PC-3 (cell line): ENCODE measurements at regions not wholly inside any gene's neighbourhood (a gene's known extent, or its start where the extent isn't known, plus 50 kb on each side); places are given as distances from the start of the nearest gene placed in this dataset.

Source experiments
- ATAC-seq: fragments of 200-7000 bp; cut with Tn5 transposase; 2 replicates; pipeline ENCODE4 v1.9.1; 2020; ENCODE audit warnings: mild to moderate bottlenecking, moderate library complexity
- BruUV-seq: library from RNA; stranded (reverse); fragments of 400-500 nt; replicated peaks from 2 replicates; lab custom pipeline; 2021; lab: Mats Ljungman, UMichigan
- CTCF ChIA-PET: fragments of 300-600 bp; sonication (Branson Sonifier 250); formaldehyde crosslinking; loops from one replicate; lab custom pipeline; 2022; ENCODE audit warnings: antibody characterized with exemption; lab: Charles Lee
- POLR2A ChIA-PET: fragments of 300-600 bp; sonication (Branson Sonifier 250); formaldehyde crosslinking; loops from one replicate; lab custom pipeline; 2022; ENCODE audit warnings: antibody characterized with exemption; ENCODE audit not compliant: unreplicated experiment; lab: Charles Lee
- DNase-seq: peaks from one replicate; pipeline ENCODE4 v3.0.0-alpha.2; 2015
- H2AFZ ChIP-seq: fragments of 300-600 bp; sonication (generic); 2 replicates; pipeline ENCODE4 v1.6.0; 2016; ENCODE audit warnings: antibody characterized with exemption, low read length
- H3F3A ChIP-seq: fragments of 300-600 bp; sonication (generic); one replicate; pipeline ENCODE4 v1.6.0; 2017; ENCODE audit warnings: antibody characterized with exemption, low read length, control low read depth, mild to moderate bottlenecking; ENCODE audit not compliant: unreplicated experiment
- H3K27ac ChIP-seq: fragments of 300-600 bp; sonication (generic); 2 replicates; pipeline ENCODE4 v1.5.1; 2016; ENCODE audit warnings: mild to moderate bottlenecking, low read length
- H3K27me3 ChIP-seq: fragments of 300-600 bp; sonication (generic); 2 replicates; pipeline ENCODE4 v1.6.1; 2016; ENCODE audit warnings: low read length, mixed read lengths
- H3K36me3 ChIP-seq: fragments of 300-600 bp; sonication (generic); 2 replicates; pipeline ENCODE4 v1.6.1; 2016; ENCODE audit warnings: low read depth, mixed run types, low read length, mixed read lengths
- H3K4me1 ChIP-seq: fragments of 300-600 bp; sonication (generic); 2 replicates; pipeline ENCODE4 v1.5.1; 2016; ENCODE audit warnings: low read length; ENCODE audit not compliant: insufficient read depth
- H3K4me2 ChIP-seq: fragments of 300-600 bp; sonication (generic); 2 replicates; pipeline ENCODE4 v1.6.0; 2016; ENCODE audit warnings: low read length
- H3K4me3 ChIP-seq: fragments of 300-600 bp; sonication (generic); 2 replicates; pipeline ENCODE4 v1.5.1; 2016; ENCODE audit warnings: mild to moderate bottlenecking, low read length, mixed read lengths
- H3K79me2 ChIP-seq: fragments of 300-600 bp; sonication (generic); 2 replicates; pipeline ENCODE4 v1.6.1; 2017; ENCODE audit warnings: low read length, mixed read lengths
- H3K9ac ChIP-seq: fragments of 300-600 bp; sonication (generic); 2 replicates; pipeline ENCODE4 v1.6.0; 2016; ENCODE audit warnings: mild to moderate bottlenecking, low read length
- H3K9me2 ChIP-seq: fragments of 300-600 bp; sonication (generic); replicated peaks from 2 replicates; pipeline ENCODE4 v1.6.1; 2016; ENCODE audit warnings: mixed run types, low read length, mixed read lengths
- H3K9me3 ChIP-seq: fragments of 300-600 bp; sonication (generic); 2 replicates; pipeline ENCODE4 v1.6.1; 2016; ENCODE audit warnings: low read length, mixed read lengths
- H4K20me1 ChIP-seq: fragments of 300-600 bp; sonication (generic); 2 replicates; pipeline ENCODE4 v1.6.1; 2016; ENCODE audit warnings: low read length, mixed read lengths
- EZH2 ChIP-seq: fragments of 300-600 bp; sonication (generic); IDR thresholded peaks from one replicate; pipeline ENCODE4 v1.6.1; 2017; ENCODE audit warnings: antibody characterized with exemption, mild to moderate bottlenecking, low read length; ENCODE audit not compliant: unreplicated experiment
- EZH2phosphoT487 ChIP-seq: fragments of 300-600 bp; sonication (generic); IDR thresholded peaks from 2 replicates; pipeline ENCODE4 v1.6.1; 2018; ENCODE audit warnings: mild to moderate bottlenecking, antibody characterized with exemption, low read length, borderline replicate concordance
- intact Hi-C: fragments of 100-400 bp; cut with micrococcal nuclease; formaldehyde crosslinking; loops from 2 replicates; pipeline ENCODE4 v1.9.0; 2023
- TF ChIP-seq, protein P1 (sequence below): fragments of 300-600 bp; sonication (generic); conservative IDR thresholded peaks from 2 replicates; pipeline ENCODE4 v1.5.1; 2017; ENCODE audit warnings: antibody characterized with exemption, low read depth, mild to moderate bottlenecking, low read length

DNA sequence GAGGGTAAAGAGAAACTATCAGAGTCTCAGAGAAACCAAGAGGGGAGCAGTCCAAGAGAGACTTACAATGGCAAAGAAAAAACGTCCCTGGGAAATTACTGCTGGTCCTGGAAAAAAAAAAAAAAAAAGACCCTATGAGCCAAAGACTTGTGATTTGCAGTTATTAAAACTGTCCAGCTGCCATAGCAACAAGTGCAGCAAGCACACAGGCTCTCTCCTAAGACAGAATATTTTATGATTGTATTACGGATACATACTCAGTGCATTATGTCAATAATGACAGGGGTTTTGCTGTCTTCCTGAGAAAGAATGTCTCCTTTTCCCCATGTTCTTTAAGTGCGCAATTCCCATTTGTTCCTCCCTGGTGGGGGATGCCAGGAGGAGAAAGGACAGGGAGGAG is 178.5 kb downstream of the GPAM start:
- Histone ChIP-seq H3F3A (no peaks in the 10 kb centered on the region), H3K4me3 (no peak overlapping the region), H3K36me3 (no peaks in the 10 kb centered on the region), H3K4me2 (no peak overlapping the region), H3K9me2 (no peaks in the 10 kb centered on the region), H3K4me1 (no peaks in the 10 kb centered on the region), H3K27me3 (no peaks in the 10 kb centered on the region), H3K27ac (no peak overlapping the region), H4K20me1 (no peaks in the 10 kb centered on the region), H3K9me3 (no peaks in the 10 kb centered on the region), H2AFZ (no peak overlapping the region), H3K9ac (no peak overlapping the region), H3K79me2 (no peaks in the 10 kb centered on the region)
- DNase-seq: no peak
- no TSS peak for BruUV-seq
- ChIA-PET POLR2A (no interaction called here), CTCF (no interaction called here)
- intact Hi-C loops: no loop called here
- no peak for TF ChIP-seq EZH2phosphoT487
- no peak for TF ChIP-seq EZH2
- no peak for ATAC-seq

DNA sequence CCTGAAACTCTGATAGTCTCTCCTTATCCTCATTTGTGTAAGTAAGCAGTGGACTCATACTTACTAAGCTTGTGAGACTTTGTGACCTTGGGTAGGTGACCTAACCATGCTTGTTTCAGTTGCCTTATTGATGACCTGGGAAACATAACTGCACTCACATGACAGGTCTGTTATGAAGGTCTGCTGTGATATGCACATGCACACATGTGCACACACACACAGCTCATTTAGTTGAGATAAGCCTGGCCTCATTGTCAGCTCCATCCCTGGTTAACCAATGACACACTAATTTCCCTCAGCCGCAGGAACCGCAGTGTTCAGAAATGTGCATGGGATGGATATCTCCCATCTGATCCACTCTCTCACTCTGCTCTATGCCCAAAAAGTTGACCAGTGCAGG is 177.2 kb downstream of the GPAM start:
- Histone ChIP-seq H3K4me1 (no peaks in the 10 kb centered on the region), H3F3A (no peaks in the 10 kb centered on the region), H3K9me2 (no peaks in the 10 kb centered on the region), H3K27ac (no peak overlapping the region), H3K9me3 (no peaks in the 10 kb centered on the region), H3K36me3 (no peaks in the 10 kb centered on the region), H3K4me2 (no peak overlapping the region), H3K27me3 (peaks cover 5% of the 10 kb centered on the region; the same call in 1 of the 2 replicates), H3K4me3 (no peak overlapping the region), H2AFZ (no peak overlapping the region), H3K79me2 (no peaks in the 10 kb centered on the region), H4K20me1 (no peaks in the 10 kb centered on the region), H3K9ac (no peak overlapping the region)
- TF ChIP-seq EZH2phosphoT487 (no peak), EZH2 (no peak)
- TF ChIP-seq, protein P1, sequence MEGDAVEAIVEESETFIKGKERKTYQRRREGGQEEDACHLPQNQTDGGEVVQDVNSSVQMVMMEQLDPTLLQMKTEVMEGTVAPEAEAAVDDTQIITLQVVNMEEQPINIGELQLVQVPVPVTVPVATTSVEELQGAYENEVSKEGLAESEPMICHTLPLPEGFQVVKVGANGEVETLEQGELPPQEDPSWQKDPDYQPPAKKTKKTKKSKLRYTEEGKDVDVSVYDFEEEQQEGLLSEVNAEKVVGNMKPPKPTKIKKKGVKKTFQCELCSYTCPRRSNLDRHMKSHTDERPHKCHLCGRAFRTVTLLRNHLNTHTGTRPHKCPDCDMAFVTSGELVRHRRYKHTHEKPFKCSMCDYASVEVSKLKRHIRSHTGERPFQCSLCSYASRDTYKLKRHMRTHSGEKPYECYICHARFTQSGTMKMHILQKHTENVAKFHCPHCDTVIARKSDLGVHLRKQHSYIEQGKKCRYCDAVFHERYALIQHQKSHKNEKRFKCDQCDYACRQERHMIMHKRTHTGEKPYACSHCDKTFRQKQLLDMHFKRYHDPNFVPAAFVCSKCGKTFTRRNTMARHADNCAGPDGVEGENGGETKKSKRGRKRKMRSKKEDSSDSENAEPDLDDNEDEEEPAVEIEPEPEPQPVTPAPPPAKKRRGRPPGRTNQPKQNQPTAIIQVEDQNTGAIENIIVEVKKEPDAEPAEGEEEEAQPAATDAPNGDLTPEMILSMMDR: no peak
- POLR2A ChIA-PET: no interaction called here
- intact Hi-C loops: no loop called here
- no peak for DNase-seq
- no TSS peak for BruUV-seq
- CTCF ChIA-PET: no interaction called here
- ATAC-seq: no peak

- Histone ChIP-seq H3F3A (no peaks in the 10 kb centered on the region), H4K20me1 (no peaks in the 10 kb centered on the region), H3K9ac (no peak overlapping the region), H2AFZ (no peak overlapping the region), H3K9me2 (no peaks in the 10 kb centered on the region), H3K27me3 (peaks cover 5% of the 10 kb centered on the region; the same call in 1 of the 2 replicates), H3K79me2 (no peaks in the 10 kb centered on the region), H3K4me2 (no peak overlapping the region), H3K9me3 (no peaks in the 10 kb centered on the region), H3K27ac (no peak overlapping the region), H3K4me3 (no peak overlapping the region), H3K4me1 (no peaks in the 10 kb centered on the region), H3K36me3 (no peaks in the 10 kb centered on the region)
- no peak for DNase-seq
- intact Hi-C loops: no loop called here
- TF ChIP-seq EZH2: no peak
- TF ChIP-seq, protein P1: no peak
- no peak for TF ChIP-seq EZH2phosphoT487
- ChIA-PET CTCF (no interaction called here), POLR2A (no interaction called here)
- no TSS peak for BruUV-seq
- ATAC-seq: no peak
Measured at GRCh38 chr10:112006831-112007230, 176.7 kb downstream of the GPAM start.
